ENCODE measurements at regions not wholly inside any gene's neighbourhood (a gene's known extent, or its start where the extent isn't known, plus 50 kb on each side); places are given as distances from the start of the nearest gene placed in this dataset.

DNA sequence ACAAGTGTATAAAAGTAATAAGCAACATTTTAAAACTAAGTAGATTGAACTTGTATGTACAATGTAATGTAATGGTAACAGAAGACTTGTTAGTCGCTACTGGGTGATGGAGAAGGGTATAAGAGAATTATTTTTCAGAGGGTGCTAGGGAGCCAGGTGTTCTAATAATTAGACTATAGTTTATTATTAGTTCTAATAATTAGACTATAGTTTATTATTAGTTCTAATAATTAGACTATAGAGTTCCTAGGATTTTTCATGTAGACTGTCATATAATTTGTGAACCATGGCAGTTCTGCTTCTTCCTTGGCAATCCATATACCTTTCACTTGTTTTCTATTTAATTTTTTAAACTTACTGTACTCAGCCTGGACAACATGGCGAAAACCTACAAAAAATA lies 117.3 kb upstream of the TSPAN5 start:
- TF ChIP-seq, protein P1, sequence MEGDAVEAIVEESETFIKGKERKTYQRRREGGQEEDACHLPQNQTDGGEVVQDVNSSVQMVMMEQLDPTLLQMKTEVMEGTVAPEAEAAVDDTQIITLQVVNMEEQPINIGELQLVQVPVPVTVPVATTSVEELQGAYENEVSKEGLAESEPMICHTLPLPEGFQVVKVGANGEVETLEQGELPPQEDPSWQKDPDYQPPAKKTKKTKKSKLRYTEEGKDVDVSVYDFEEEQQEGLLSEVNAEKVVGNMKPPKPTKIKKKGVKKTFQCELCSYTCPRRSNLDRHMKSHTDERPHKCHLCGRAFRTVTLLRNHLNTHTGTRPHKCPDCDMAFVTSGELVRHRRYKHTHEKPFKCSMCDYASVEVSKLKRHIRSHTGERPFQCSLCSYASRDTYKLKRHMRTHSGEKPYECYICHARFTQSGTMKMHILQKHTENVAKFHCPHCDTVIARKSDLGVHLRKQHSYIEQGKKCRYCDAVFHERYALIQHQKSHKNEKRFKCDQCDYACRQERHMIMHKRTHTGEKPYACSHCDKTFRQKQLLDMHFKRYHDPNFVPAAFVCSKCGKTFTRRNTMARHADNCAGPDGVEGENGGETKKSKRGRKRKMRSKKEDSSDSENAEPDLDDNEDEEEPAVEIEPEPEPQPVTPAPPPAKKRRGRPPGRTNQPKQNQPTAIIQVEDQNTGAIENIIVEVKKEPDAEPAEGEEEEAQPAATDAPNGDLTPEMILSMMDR (conservative IDR thresholded peaks at IDR 0.05), result no peak
- no peak for TF ChIP-seq EZH2 (IDR thresholded peaks at IDR 0.05; ENCODE audit: low read depth)

Data from PC-9 (cell line).